Endothelial cell of umbilical vein (primary cell): ENCODE measurements at regions not wholly inside any gene's neighbourhood (a gene's known extent, or its start where the extent isn't known, plus 50 kb on each side); places are given as distances from the start of the nearest gene placed in this dataset.

ENCODE experiments used
- BruUV-seq: library from RNA; stranded (reverse); fragments of 400-500 nt; replicated peaks from 2 replicates; lab custom pipeline; 2021; lab: Mats Ljungman, UMichigan
- CTCF ChIA-PET: fragments of 300-600, 350-600 bp; sonication (Branson Sonifier 250); formaldehyde crosslinking; loops from one replicate; lab custom pipeline; 2021; ENCODE audit warnings: antibody characterized with exemption, inconsistent platforms; lab: Charles Lee
- POLR2A ChIA-PET: fragments of 300-600, 350-600 bp; sonication (Branson Sonifier 250); formaldehyde crosslinking; loops from one replicate; lab custom pipeline; 2021; ENCODE audit warnings: antibody characterized with exemption, inconsistent platforms; lab: Charles Lee
- DNase-seq: peaks from one replicate; pipeline ENCODE4 v3.0.0-alpha.2; 2011; ENCODE audit warnings: low read depth, low spot score
- FAIRE-seq: peaks from 2 replicates; lab custom pipeline; 2011; peaks lifted over from hg19 to GRCh38; lab: Jason Lieb, UNC
- H2AFZ ChIP-seq: 2 replicates; pipeline ENCODE4 v1.6.0; 2012; ENCODE audit warnings: low read depth, low read length, control low read depth, inconsistent platforms
- H3K27ac ChIP-seq: 2 replicates; pipeline ENCODE4 v1.5.1; 2011; ENCODE audit warnings: low read depth, mild to moderate bottlenecking, control low read depth, low read length, moderate library complexity; ENCODE audit not compliant: insufficient read depth
- H3K27me3 ChIP-seq, 2 experiments: 2 replicates each; pipeline versions ENCODE4 v1.6.0 to v1.6.1; 2011; ENCODE audit warnings: low read length in 2 of 2, mixed read lengths in 1 of 2; ENCODE audit not compliant: control insufficient read depth in 2 of 2, insufficient read depth in 2 of 2
- H3K36me3 ChIP-seq, 2 experiments: 2 replicates in 1 of 2; 3 replicates in 1 of 2; pipeline ENCODE4 v1.5.1; 2011; ENCODE audit warnings: low read length in 2 of 2, mild to moderate bottlenecking in 1 of 2, moderate library complexity in 1 of 2; ENCODE audit not compliant: control insufficient read depth in 2 of 2, insufficient read depth in 2 of 2; ENCODE audit errors: extremely low read depth in 1 of 2
- H3K4me1 ChIP-seq: 3 replicates; pipeline ENCODE4 v1.5.1; 2011; ENCODE audit warnings: mild to moderate bottlenecking, low read length; ENCODE audit not compliant: control insufficient read depth, insufficient read depth; ENCODE audit errors: extremely low read depth
- H3K4me2 ChIP-seq: 2 replicates; pipeline ENCODE4 v1.6.1; 2011; ENCODE audit warnings: low read length, control low read depth, mixed read lengths; ENCODE audit not compliant: insufficient read depth
- H3K4me3 ChIP-seq, 3 experiments: fragments of 200-600 bp in 1 of 3; sonication (generic), shearing (Covaris generic) in 1 of 3; replicated peaks in 1 of 3; 2 replicates each; pipeline ENCODE4 v1.5.1; 2011 to 2016; ENCODE audit warnings: control low read depth in 3 of 3, low read length in 3 of 3, mild to moderate bottlenecking in 2 of 3, inconsistent platforms in 1 of 3, low read depth in 1 of 3, moderate library complexity in 1 of 3; ENCODE audit not compliant: insufficient read depth in 1 of 3
- H3K79me2 ChIP-seq: 2 replicates; pipeline ENCODE4 v1.6.0; 2012; ENCODE audit warnings: low read length, inconsistent platforms; ENCODE audit not compliant: control insufficient read depth, insufficient read depth
- H3K9ac ChIP-seq: replicated peaks from 2 replicates; pipeline ENCODE3; 2011; ENCODE audit warnings: low read length, control low read depth; ENCODE audit not compliant: insufficient read depth; ENCODE audit errors: extremely low read depth
- H3K9me1 ChIP-seq: replicated peaks from 3 replicates; pipeline ENCODE4 v1.6.0; 2011; ENCODE audit warnings: mild to moderate bottlenecking, low read length; ENCODE audit not compliant: control insufficient read depth, insufficient read depth; ENCODE audit errors: extremely low read depth
- H3K9me3 ChIP-seq: replicated peaks from 2 replicates; pipeline ENCODE4 v1.5.1; 2012; ENCODE audit warnings: low read length, inconsistent platforms; ENCODE audit not compliant: control insufficient read depth, insufficient read depth
- H4K20me1 ChIP-seq: replicated peaks from 2 replicates; pipeline ENCODE3; 2011; ENCODE audit warnings: mild to moderate bottlenecking, low read length; ENCODE audit not compliant: control insufficient read depth, insufficient read depth; ENCODE audit errors: extremely low read depth
- CTCF ChIP-seq, 2 donors: IDR thresholded peaks; 1 replicate in 1 of 2; 2 replicates in 1 of 2; pipeline ENCODE4 v1.5.1; 2011; ENCODE audit warnings: low read length in 2 of 2, mild to moderate bottlenecking in 2 of 2, moderate library complexity in 2 of 2, control low read depth in 1 of 2, inconsistent platforms in 1 of 2, low read depth in 1 of 2; ENCODE audit not compliant: insufficient read depth in 1 of 2; ENCODE audit errors: extremely low read depth in 1 of 2
- EZH2 ChIP-seq: IDR thresholded peaks from 2 replicates; pipeline ENCODE4 v1.6.1; 2012; ENCODE audit warnings: borderline replicate concordance, low read depth, mild to moderate bottlenecking, moderate library complexity, low read length, inconsistent platforms; ENCODE audit not compliant: severe bottlenecking
- FOS ChIP-seq: IDR thresholded peaks from 2 replicates; pipeline ENCODE4 v1.6.1; 2011; ENCODE audit warnings: mild to moderate bottlenecking, low read length, moderate library complexity, borderline replicate concordance; ENCODE audit not compliant: insufficient read depth
- GATA2 ChIP-seq: IDR thresholded peaks from 2 replicates; pipeline ENCODE4 v1.7.0; 2011; ENCODE audit warnings: low read depth, mild to moderate bottlenecking, moderate library complexity, mixed read lengths, low read length; ENCODE audit not compliant: insufficient read length, insufficient read depth
- MAX ChIP-seq: IDR thresholded peaks from 2 replicates; pipeline ENCODE4 v1.6.1; 2011; ENCODE audit not compliant: insufficient read depth, insufficient read length
- MYC ChIP-seq: IDR thresholded peaks from one replicate; pipeline ENCODE4 v1.6.1; 2011; ENCODE audit warnings: mild to moderate bottlenecking, low read depth, low read length
- POLR2A ChIP-seq: IDR thresholded peaks from 2 replicates; pipeline ENCODE4 v1.6.1; 2012; ENCODE audit warnings: low read depth, mild to moderate bottlenecking, control low read depth, low read length
- dilution Hi-C: fragments of 300-500 bp; cut with MboI; formaldehyde crosslinking; loops from one replicate; pipeline ENCODE4 v1.15.0; 2019; ENCODE audit warnings: low sequenced_read_pairs; ENCODE audit not compliant: extremely low pct_ligation_motif_present
- intact Hi-C: fragments of 100-400 bp; cut with micrococcal nuclease; formaldehyde crosslinking; loops from one replicate; pipeline ENCODE4 v1.10.0; 2022

GRCh38 chr1:88519156-88519555 lies 164.9 kb upstream of the PKN2 start:
- no peaks in the 10 kb centered on the region for H4K20me1 ChIP-seq
- intact Hi-C loops, result no loop called here
- TF ChIP-seq GATA2, result no peak
- no peak for TF ChIP-seq MAX
- TF ChIP-seq POLR2A, result no peak
- no peak for TF ChIP-seq MYC
- no peak for TF ChIP-seq CTCF (IDR thresholded peaks at IDR 0.05; ENCODE audit: extremely low read depth in 1 of 2, insufficient read depth in 1 of 2, low read depth in 1 of 2, low read length in 2 of 2)
- TF ChIP-seq FOS, result no peak
- TF ChIP-seq EZH2, result no peak
- no peak overlapping the region for H3K27ac ChIP-seq
- H3K27me3 ChIP-seq, result no peaks in the 10 kb centered on the region
- POLR2A ChIA-PET, result no interaction called here
- H3K36me3 ChIP-seq, result no peaks in the 10 kb centered on the region
- no peaks in the 10 kb centered on the region for H3K9me3 ChIP-seq
- DNase-seq (no peak), FAIRE-seq (no peak)
- H3K4me2 ChIP-seq, result no peak overlapping the region
- H3K4me3 ChIP-seq, result no peak overlapping the region
- H2AFZ ChIP-seq, result no peak overlapping the region
- dilution Hi-C loops, result no loop called here
- no peaks in the 10 kb centered on the region for H3K9me1 ChIP-seq
- H3K4me1 ChIP-seq, result no peaks in the 10 kb centered on the region
- H3K79me2 ChIP-seq, result no peaks in the 10 kb centered on the region
- BruUV-seq, result no TSS peak
- CTCF ChIA-PET, result no interaction called here
- H3K9ac ChIP-seq, result no peak overlapping the region
